SJCRH30 (cell line): ENCODE measurements at regions not wholly inside any gene's neighbourhood (a gene's known extent, or its start where the extent isn't known, plus 50 kb on each side); places are given as distances from the start of the nearest gene placed in this dataset.
A peak's percentile ranks its signal among the peaks of the same experiment; 100 is the strongest.
"Not testable (repeated sequence)": the region's sequence is repeated elsewhere in the genome, so short reads cannot be mapped to it uniquely, and the experiment has no call there.

Source experiments
- DNase-seq, 2 experiments: peaks; one replicate each; pipeline ENCODE4 v3.0.0-alpha.2; 2015 to 2020
- H3K27ac ChIP-seq: fragments of 250-450 bp; sonication (Bioruptor Pico); 2 replicates; pipeline ENCODE4 v1.5.1; 2020; ENCODE audit warnings: mild to moderate bottlenecking, moderate library complexity
- H3K27me3 ChIP-seq: fragments of 250-450 bp; sonication (Bioruptor Pico); 2 replicates; pipeline ENCODE4 v1.5.1; 2020; ENCODE audit warnings: mild to moderate bottlenecking, moderate library complexity
- H3K36me3 ChIP-seq: fragments of 250-450 bp; sonication (Bioruptor Pico); 2 replicates; pipeline ENCODE4 v1.5.1; 2020; ENCODE audit warnings: mild to moderate bottlenecking, moderate library complexity
- H3K4me1 ChIP-seq: fragments of 250-450 bp; sonication (Bioruptor Pico); 2 replicates; pipeline ENCODE4 v1.5.1; 2020; ENCODE audit warnings: mild to moderate bottlenecking, moderate library complexity
- H3K4me3 ChIP-seq: fragments of 250-450 bp; sonication (Bioruptor Pico); 2 replicates; pipeline ENCODE4 v1.5.1; 2020; ENCODE audit warnings: mild to moderate bottlenecking, moderate library complexity
- H3K9me3 ChIP-seq: fragments of 250-450 bp; sonication (Bioruptor Pico); replicated peaks from 2 replicates; pipeline ENCODE4 v1.5.1; 2020; ENCODE audit warnings: mild to moderate bottlenecking, moderate library complexity

- H3K27ac ChIP-seq, H3K9me3 ChIP-seq, DNase-seq: not testable (repeated sequence)
Observed at GRCh38 chr5:63083689-63084088, 505.1 kb downstream of the LRRC70 start.

GRCh38 chr5:63081402-63081801 is 502.8 kb downstream of the LRRC70 start:
- Histone ChIP-seq H3K4me3 (no peak overlapping the region), H3K27me3 (no peaks in the 10 kb centered on the region), H3K27ac (no peak overlapping the region), H3K9me3 (no peaks in the 10 kb centered on the region), H3K36me3 (no peaks in the 10 kb centered on the region; the same call in 1 of the 2 replicates), H3K4me1 (no peaks in the 10 kb centered on the region)
- no peak for DNase-seq

More at GRCh38 chr5:63083689-63084088, 505.1 kb downstream of the LRRC70 start:
- not testable (repeated sequence) for H3K36me3 ChIP-seq, H3K4me3 ChIP-seq, H3K27me3 ChIP-seq, H3K4me1 ChIP-seq

GRCh38 chr5:63070001-63070400 is 491.4 kb downstream of the LRRC70 start:
- Histone ChIP-seq H3K27ac (no peak overlapping the region), H3K4me3 (no peak overlapping the region), H3K4me1 (peaks cover 2% of the 10 kb centered on the region; the same call in 1 of the 2 replicates), H3K9me3 (no peaks in the 10 kb centered on the region), H3K36me3 (no peaks in the 10 kb centered on the region), H3K27me3 (no peaks in the 10 kb centered on the region; the same call in 1 of the 2 replicates)
- peak in 1 of 2 experiments; percentile 18 for DNase-seq

- Histone ChIP-seq H3K9me3 (no peaks in the 10 kb centered on the region), H3K27ac (no peak overlapping the region), H3K4me1 (no peaks in the 10 kb centered on the region), H3K4me3 (no peak overlapping the region), H3K36me3 (no peaks in the 10 kb centered on the region), H3K27me3 (no peaks in the 10 kb centered on the region)
- DNase-seq: no peak
Observed at GRCh38 chr5:63055421-63055820, 476.8 kb downstream of the LRRC70 start.

GRCh38 chr5:63053019-63053638 is 474.5 kb downstream of the LRRC70 start:
- H3K27me3 ChIP-seq: no peaks in the 10 kb centered on the region
- peak in 1 of 2 experiments; percentile 10 for DNase-seq

GRCh38 chr5:63050916-63051315 is 472.3 kb downstream of the LRRC70 start:
- no peak overlapping the region for H3K4me3 ChIP-seq
- no peaks in the 10 kb centered on the region for H3K36me3 ChIP-seq
- no peak overlapping the region for H3K27ac ChIP-seq
- H3K4me1 ChIP-seq: no peaks in the 10 kb centered on the region
- no peaks in the 10 kb centered on the region for H3K27me3 ChIP-seq
- no peaks in the 10 kb centered on the region for H3K9me3 ChIP-seq
- DNase-seq: peak in 1 of 2 experiments; percentile 26

More at GRCh38 chr5:63053019-63053638, 474.5 kb downstream of the LRRC70 start:
- Histone ChIP-seq H3K4me1 (no peaks in the 10 kb centered on the region), H3K36me3 (no peaks in the 10 kb centered on the region), H3K27ac (no peak overlapping the region), H3K9me3 (no peaks in the 10 kb centered on the region), H3K4me3 (no peak overlapping the region)

- no peak overlapping the region for H3K27ac ChIP-seq
- H3K4me3 ChIP-seq: no peak overlapping the region
- no peaks in the 10 kb centered on the region for H3K9me3 ChIP-seq
- no peaks in the 10 kb centered on the region for H3K27me3 ChIP-seq
- DNase-seq: no peak
- no peaks in the 10 kb centered on the region for H3K4me1 ChIP-seq
- no peaks in the 10 kb centered on the region for H3K36me3 ChIP-seq
Observed at GRCh38 chr5:63049935-63050334, 471.3 kb downstream of the LRRC70 start.

GRCh38 chr5:63043792-63044191 is 465.2 kb downstream of the LRRC70 start:
- Histone ChIP-seq H3K36me3 (no peaks in the 10 kb centered on the region), H3K9me3 (no peaks in the 10 kb centered on the region), H3K4me3 (no peak overlapping the region), H3K27ac (no peak overlapping the region), H3K27me3 (no peaks in the 10 kb centered on the region), H3K4me1 (no peaks in the 10 kb centered on the region)
- DNase-seq: no peak

- Histone ChIP-seq H3K27me3 (no peaks in the 10 kb centered on the region), H3K4me1 (no peaks in the 10 kb centered on the region), H3K27ac (no peak overlapping the region), H3K36me3 (no peaks in the 10 kb centered on the region), H3K4me3 (no peak overlapping the region), H3K9me3 (0 out of 2 replicates have a peak, but pooled peaks cover 4% of the 10 kb centered on the region)
- no peak for DNase-seq
Observed at GRCh38 chr5:63032343-63032742, 453.7 kb downstream of the LRRC70 start.

- no peaks in the 10 kb centered on the region for H3K4me1 ChIP-seq
- no peaks in the 10 kb centered on the region for H3K27me3 ChIP-seq
- H3K4me3 ChIP-seq: no peak overlapping the region
- no peaks in the 10 kb centered on the region for H3K36me3 ChIP-seq
- DNase-seq: no peak
- no peak overlapping the region for H3K27ac ChIP-seq
- 0 out of 2 replicates have a peak, but pooled peaks cover 4% of the 10 kb centered on the region for H3K9me3 ChIP-seq
Observed at GRCh38 chr5:63029891-63030290, 451.3 kb downstream of the LRRC70 start.

- H3K9me3 ChIP-seq: no peaks in the 10 kb centered on the region
- H3K4me3 ChIP-seq: no peak overlapping the region
- no peaks in the 10 kb centered on the region for H3K36me3 ChIP-seq
- no peak overlapping the region for H3K27ac ChIP-seq
- no peaks in the 10 kb centered on the region for H3K27me3 ChIP-seq
- DNase-seq: no peak
- no peaks in the 10 kb centered on the region for H3K4me1 ChIP-seq
Observed at GRCh38 chr5:63025679-63026078, 447.1 kb downstream of the LRRC70 start.

GRCh38 chr5:63022403-63022802 is 443.8 kb downstream of the LRRC70 start:
- no peak for DNase-seq
- Histone ChIP-seq H3K36me3 (no peaks in the 10 kb centered on the region), H3K9me3 (no peaks in the 10 kb centered on the region), H3K27me3 (no peaks in the 10 kb centered on the region), H3K4me3 (no peak overlapping the region), H3K27ac (no peak overlapping the region), H3K4me1 (no peaks in the 10 kb centered on the region)

- H3K4me3 ChIP-seq: no peak overlapping the region
- no peaks in the 10 kb centered on the region for H3K27me3 ChIP-seq
- no peak for DNase-seq
- H3K27ac ChIP-seq: no peak overlapping the region
- H3K9me3 ChIP-seq: no peaks in the 10 kb centered on the region
- H3K36me3 ChIP-seq: no peaks in the 10 kb centered on the region
- H3K4me1 ChIP-seq: no peaks in the 10 kb centered on the region
Observed at GRCh38 chr5:63011158-63011557, 432.5 kb downstream of the LRRC70 start.

- Histone ChIP-seq H3K4me1 (no peaks in the 10 kb centered on the region), H3K27ac (no peak overlapping the region), H3K36me3 (no peaks in the 10 kb centered on the region), H3K27me3 (no peaks in the 10 kb centered on the region), H3K4me3 (no peak overlapping the region), H3K9me3 (no peaks in the 10 kb centered on the region)
- DNase-seq: no peak
Observed at GRCh38 chr5:63008195-63008594, 429.6 kb downstream of the LRRC70 start.

- not testable (repeated sequence) for H3K36me3 ChIP-seq, H3K27me3 ChIP-seq, H3K27ac ChIP-seq, H3K4me3 ChIP-seq, DNase-seq, H3K9me3 ChIP-seq, H3K4me1 ChIP-seq
Observed at GRCh38 chr5:62994842-62995241, 416.2 kb downstream of the LRRC70 start.

- Histone ChIP-seq H3K27ac (no peak overlapping the region), H3K4me1 (no peaks in the 10 kb centered on the region), H3K9me3 (no peaks in the 10 kb centered on the region; the same call in none of the 2 replicates), H3K4me3 (no peak overlapping the region), H3K36me3 (no peaks in the 10 kb centered on the region), H3K27me3 (no peaks in the 10 kb centered on the region)
- DNase-seq: no peak
Observed at GRCh38 chr5:62985749-62986148, 407.1 kb downstream of the LRRC70 start.
